GM23338 (cell line): ENCODE measurements at regions not wholly inside any gene's neighbourhood (a gene's known extent, or its start where the extent isn't known, plus 50 kb on each side); places are given as distances from the start of the nearest gene placed in this dataset.

Source experiments
- EZH2 ChIP-seq: fragments of 200-600 bp; sonication (generic); IDR thresholded peaks from one replicate; pipeline ENCODE4 v1.8.0; 2017; ENCODE audit warnings: antibody characterized with exemption, mild to moderate bottlenecking, low read depth; ENCODE audit not compliant: unreplicated experiment
- EZH2phosphoT487 ChIP-seq: fragments of 200-600 bp; sonication (generic); IDR thresholded peaks from one replicate; pipeline ENCODE4 v1.8.1; 2018; ENCODE audit warnings: antibody characterized with exemption; ENCODE audit not compliant: unreplicated experiment
- POLR2AphosphoS5 ChIP-seq: IDR thresholded peaks from 2 replicates; pipeline ENCODE4 v1.6.1; 2016; ENCODE audit warnings: antibody characterized with exemption, low read depth
- REST ChIP-seq: IDR thresholded peaks from one replicate; pipeline ENCODE4 v1.6.1; 2018; ENCODE audit warnings: antibody characterized with exemption; ENCODE audit not compliant: unreplicated experiment
- ZNF462 ChIP-seq: fragments of 250-450 bp; sonication (Bioruptor Pico); IDR thresholded peaks from 2 replicates; pipeline ENCODE4 v1.5.0; 2020; ENCODE audit warnings: mild to moderate bottlenecking, moderate library complexity
- TF ChIP-seq, protein P1 (sequence below), 2 experiments: fragments of 200-600 bp in 1 of 2; sonication (generic) in 1 of 2; conservative IDR thresholded peaks; 2 replicates each; pipeline versions ENCODE4 v1.5.1 to v1.6.1; 2016 to 2017; ENCODE audit warnings: antibody characterized with exemption in 2 of 2, low read depth in 2 of 2, mild to moderate bottlenecking in 2 of 2, moderate library complexity in 1 of 2

- no peak for TF ChIP-seq REST
- TF ChIP-seq, protein P1, sequence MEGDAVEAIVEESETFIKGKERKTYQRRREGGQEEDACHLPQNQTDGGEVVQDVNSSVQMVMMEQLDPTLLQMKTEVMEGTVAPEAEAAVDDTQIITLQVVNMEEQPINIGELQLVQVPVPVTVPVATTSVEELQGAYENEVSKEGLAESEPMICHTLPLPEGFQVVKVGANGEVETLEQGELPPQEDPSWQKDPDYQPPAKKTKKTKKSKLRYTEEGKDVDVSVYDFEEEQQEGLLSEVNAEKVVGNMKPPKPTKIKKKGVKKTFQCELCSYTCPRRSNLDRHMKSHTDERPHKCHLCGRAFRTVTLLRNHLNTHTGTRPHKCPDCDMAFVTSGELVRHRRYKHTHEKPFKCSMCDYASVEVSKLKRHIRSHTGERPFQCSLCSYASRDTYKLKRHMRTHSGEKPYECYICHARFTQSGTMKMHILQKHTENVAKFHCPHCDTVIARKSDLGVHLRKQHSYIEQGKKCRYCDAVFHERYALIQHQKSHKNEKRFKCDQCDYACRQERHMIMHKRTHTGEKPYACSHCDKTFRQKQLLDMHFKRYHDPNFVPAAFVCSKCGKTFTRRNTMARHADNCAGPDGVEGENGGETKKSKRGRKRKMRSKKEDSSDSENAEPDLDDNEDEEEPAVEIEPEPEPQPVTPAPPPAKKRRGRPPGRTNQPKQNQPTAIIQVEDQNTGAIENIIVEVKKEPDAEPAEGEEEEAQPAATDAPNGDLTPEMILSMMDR (conservative IDR thresholded peaks at IDR 0.05; ENCODE audit: low read depth in 2 of 2), result no peak
- no peak for TF ChIP-seq POLR2AphosphoS5
- no peak for TF ChIP-seq EZH2
- TF ChIP-seq ZNF462 (CRISPR knock-in tag), result no peak
- no peak for TF ChIP-seq EZH2phosphoT487
Observed at GRCh38 chr9:97747201-97747965, 50.2 kb upstream of the XPA start.
